Thoracic aorta (tissue), 2 donors: ENCODE measurements at regions not wholly inside any gene's neighbourhood (a gene's known extent, or its start where the extent isn't known, plus 50 kb on each side); places are given as distances from the start of the nearest gene placed in this dataset.

Experiments
- ATAC-seq: fragments of 150-250 bp; one replicate; pipeline ENCODE4 v1.8.0; 2017; ENCODE audit warnings: low read depth; ENCODE audit not compliant: insufficient number of reproducible peaks, low FRiP score
- DNase-seq: peaks from one replicate; pipeline ENCODE4 v3.0.0-alpha.2; 2020; ENCODE audit warnings: low spot score
- H3K27ac ChIP-seq, 2 donors: fragments of 200-600 bp; sonication (generic); 1 replicate in 1 of 2; 2 replicates in 1 of 2; pipeline ENCODE4 v1.5.1; 2016; ENCODE audit warnings: mild to moderate bottlenecking in 2 of 2, moderate library complexity in 2 of 2
- H3K27me3 ChIP-seq: fragments of 200-600 bp; sonication (generic); replicated peaks from 2 replicates; pipeline ENCODE4 v1.6.0; 2016; ENCODE audit warnings: mild to moderate bottlenecking; ENCODE audit not compliant: insufficient read depth
- H3K36me3 ChIP-seq: fragments of 200-600 bp; sonication (generic); one replicate; pipeline ENCODE4 v1.5.1; 2016
- H3K4me1 ChIP-seq, 2 donors: fragments of 200-600 bp; sonication (generic); 1 replicate in 1 of 2; 2 replicates in 1 of 2; pipeline versions ENCODE4 v1.5.1 to v1.6.0; 2016; ENCODE audit warnings: low read depth in 2 of 2, mild to moderate bottlenecking in 1 of 2; ENCODE audit not compliant: control insufficient read depth in 1 of 2
- H3K4me3 ChIP-seq: fragments of 200-600 bp; sonication (generic); 2 replicates; pipeline ENCODE4 v1.5.1; 2016; ENCODE audit warnings: mild to moderate bottlenecking
- H3K9me3 ChIP-seq: fragments of 200-600 bp; sonication (generic); 2 replicates; pipeline ENCODE4 v1.5.1; 2016
- TF ChIP-seq, protein P1 (sequence below): fragments of 200-600 bp; sonication (generic); IDR thresholded peaks from one replicate; pipeline ENCODE4 v1.5.1; 2019; ENCODE audit warnings: antibody characterized with exemption

GRCh38 chr10:43945908-43946307 is 297.2 kb upstream of the ZNF32 start:
- H3K9me3 ChIP-seq, result no peaks in the 10 kb centered on the region
- TF ChIP-seq, protein P1, sequence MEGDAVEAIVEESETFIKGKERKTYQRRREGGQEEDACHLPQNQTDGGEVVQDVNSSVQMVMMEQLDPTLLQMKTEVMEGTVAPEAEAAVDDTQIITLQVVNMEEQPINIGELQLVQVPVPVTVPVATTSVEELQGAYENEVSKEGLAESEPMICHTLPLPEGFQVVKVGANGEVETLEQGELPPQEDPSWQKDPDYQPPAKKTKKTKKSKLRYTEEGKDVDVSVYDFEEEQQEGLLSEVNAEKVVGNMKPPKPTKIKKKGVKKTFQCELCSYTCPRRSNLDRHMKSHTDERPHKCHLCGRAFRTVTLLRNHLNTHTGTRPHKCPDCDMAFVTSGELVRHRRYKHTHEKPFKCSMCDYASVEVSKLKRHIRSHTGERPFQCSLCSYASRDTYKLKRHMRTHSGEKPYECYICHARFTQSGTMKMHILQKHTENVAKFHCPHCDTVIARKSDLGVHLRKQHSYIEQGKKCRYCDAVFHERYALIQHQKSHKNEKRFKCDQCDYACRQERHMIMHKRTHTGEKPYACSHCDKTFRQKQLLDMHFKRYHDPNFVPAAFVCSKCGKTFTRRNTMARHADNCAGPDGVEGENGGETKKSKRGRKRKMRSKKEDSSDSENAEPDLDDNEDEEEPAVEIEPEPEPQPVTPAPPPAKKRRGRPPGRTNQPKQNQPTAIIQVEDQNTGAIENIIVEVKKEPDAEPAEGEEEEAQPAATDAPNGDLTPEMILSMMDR, result no peak
- DNase-seq (no peak), ATAC-seq (no peak)
- H3K27ac ChIP-seq, result no peak overlapping the region
- no peaks in the 10 kb centered on the region for H3K36me3 ChIP-seq
- peaks cover 0 to 20% of the 10 kb centered on the region in 2 donors for H3K4me1 ChIP-seq
- H3K4me3 ChIP-seq, result no peak overlapping the region
- H3K27me3 ChIP-seq, result no peaks in the 10 kb centered on the region

DNA sequence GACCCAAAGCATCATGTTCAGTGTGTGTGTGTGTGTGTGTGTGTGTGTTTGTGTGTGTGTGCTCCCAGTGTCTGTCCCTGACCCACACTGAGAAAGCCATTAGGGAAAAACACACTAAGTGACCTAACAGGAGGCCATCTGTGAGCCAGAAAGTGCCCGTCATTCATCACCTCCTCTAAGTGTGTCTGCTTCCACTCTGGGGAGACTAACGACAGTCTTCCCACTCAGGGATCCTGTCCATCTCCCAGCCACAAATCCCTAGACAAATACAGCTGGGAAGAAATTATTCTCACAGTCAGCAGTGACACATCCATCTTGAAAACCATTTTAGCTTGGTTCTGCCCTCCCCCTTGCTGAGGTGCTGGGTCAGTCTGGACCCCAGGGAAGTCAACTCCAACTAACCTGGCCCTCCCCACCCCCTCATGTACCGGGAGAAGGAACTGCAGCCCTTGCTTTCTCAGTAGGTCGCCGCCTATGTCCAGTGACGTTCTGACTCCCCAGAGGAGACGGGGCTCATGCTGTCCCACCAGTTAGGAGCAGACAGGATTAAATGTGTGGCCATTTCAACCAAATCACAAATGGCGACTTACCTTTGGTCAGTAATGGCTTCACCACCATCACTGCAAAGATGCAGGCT is 296.5 kb upstream of the ZNF32 start:
- Histone ChIP-seq H3K36me3 (no peaks in the 10 kb centered on the region), H3K27me3 (no peaks in the 10 kb centered on the region), H3K9me3 (no peaks in the 10 kb centered on the region), H3K4me1 (peaks cover 0 to 24% of the 10 kb centered on the region in 2 donors), H3K27ac (no peak overlapping the region), H3K4me3 (no peak overlapping the region)
- ATAC-seq, result no peak
- DNase-seq, result no peak
- TF ChIP-seq, protein P1, result no peak

DNA sequence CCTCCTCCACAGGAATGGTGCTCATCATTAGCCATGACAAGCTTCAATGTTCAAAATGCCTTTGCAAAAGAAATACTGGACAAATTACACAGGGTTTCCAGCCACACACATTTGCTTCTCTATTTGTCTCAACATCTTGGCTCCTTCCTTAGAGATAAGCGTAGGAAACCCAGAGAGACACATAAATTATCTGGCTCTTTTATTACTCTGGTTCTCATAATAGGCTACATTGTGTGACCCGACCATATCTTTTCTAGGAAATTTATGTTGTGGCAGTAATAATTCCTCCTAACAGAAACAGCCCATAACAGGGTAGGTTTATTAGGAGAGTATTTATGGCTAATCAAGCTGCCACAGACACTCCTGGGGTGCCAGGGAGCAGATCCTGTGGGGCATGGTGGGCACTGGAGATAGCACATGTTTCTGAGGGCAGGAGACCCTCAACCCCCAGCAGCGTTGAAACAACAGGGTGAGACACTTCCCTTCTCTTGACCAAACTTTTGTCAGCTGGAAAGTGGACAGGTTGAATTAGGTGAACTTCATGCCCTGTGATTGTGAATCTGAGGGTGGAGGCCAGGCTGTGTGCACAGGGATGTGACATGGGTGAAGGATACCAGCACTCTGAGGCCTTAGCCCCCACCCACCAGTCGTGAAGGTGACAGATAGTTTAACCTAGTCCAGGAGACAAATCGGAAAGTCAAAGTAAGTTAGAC is 295.9 kb upstream of the ZNF32 start:
- ATAC-seq, result no peak
- Histone ChIP-seq H3K27me3 (no peaks in the 10 kb centered on the region), H3K27ac (no peak overlapping the region), H3K9me3 (no peaks in the 10 kb centered on the region), H3K4me3 (no peak overlapping the region), H3K4me1 (peaks cover 0 to 24% of the 10 kb centered on the region in 2 donors), H3K36me3 (no peaks in the 10 kb centered on the region)
- no peak for DNase-seq
- TF ChIP-seq, protein P1, result no peak

GRCh38 chr10:43943818-43944360 is 295.2 kb upstream of the ZNF32 start:
- Histone ChIP-seq H3K4me3 (no peak overlapping the region), H3K9me3 (no peaks in the 10 kb centered on the region), H3K4me1 (peaks cover 0 to 24% of the 10 kb centered on the region in 2 donors), H3K36me3 (no peaks in the 10 kb centered on the region), H3K27ac (no peak overlapping the region), H3K27me3 (no peaks in the 10 kb centered on the region)
- DNase-seq, result no peak
- TF ChIP-seq, protein P1, result no peak
- no peak for ATAC-seq

GRCh38 chr10:43943119-43943817 is 294.6 kb upstream of the ZNF32 start:
- no peak overlapping the region for H3K4me3 ChIP-seq
- H3K27ac ChIP-seq, result no peak overlapping the region
- DNase-seq (no peak), ATAC-seq (no peak)
- H3K27me3 ChIP-seq, result no peaks in the 10 kb centered on the region
- TF ChIP-seq, protein P1, result no peak
- H3K36me3 ChIP-seq, result no peaks in the 10 kb centered on the region
- peaks cover 0 to 24% of the 10 kb centered on the region in 2 donors for H3K4me1 ChIP-seq
- no peaks in the 10 kb centered on the region for H3K9me3 ChIP-seq
